HCEC 1CT (cell line): ENCODE measurements at regions not wholly inside any gene's neighbourhood (a gene's known extent, or its start where the extent isn't known, plus 50 kb on each side); places are given as distances from the start of the nearest gene placed in this dataset.
A peak's percentile ranks its signal among the peaks of the same experiment; 100 is the strongest.
"Not testable (repeated sequence)": the region's sequence is repeated elsewhere in the genome, so short reads cannot be mapped to it uniquely, and the experiment has no call there.

Experiments
- DNase-seq: peaks from one replicate; pipeline ENCODE4 v3.0.0-alpha.2; 2017

DNA sequence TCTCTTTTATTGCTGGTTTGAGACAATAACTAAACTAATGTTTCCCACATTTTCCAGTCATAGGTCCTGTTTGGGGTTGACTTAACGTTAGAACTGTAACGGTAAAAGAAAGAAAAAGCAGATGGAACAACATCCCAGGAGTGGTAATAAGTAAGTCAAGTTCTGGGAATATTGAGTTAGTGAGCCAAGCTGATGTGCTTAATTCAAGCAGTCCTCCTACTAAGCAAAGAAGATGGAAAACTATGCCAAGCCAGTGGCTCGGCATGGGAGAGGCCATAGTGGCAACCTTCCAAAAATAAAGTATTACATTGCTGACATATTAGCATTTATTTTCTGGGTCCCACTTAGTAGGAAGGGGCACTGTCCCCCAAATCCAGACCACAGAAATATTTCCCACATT lies 161.7 kb upstream of the CDH5 start:
- DNase-seq = no peak

DNA sequence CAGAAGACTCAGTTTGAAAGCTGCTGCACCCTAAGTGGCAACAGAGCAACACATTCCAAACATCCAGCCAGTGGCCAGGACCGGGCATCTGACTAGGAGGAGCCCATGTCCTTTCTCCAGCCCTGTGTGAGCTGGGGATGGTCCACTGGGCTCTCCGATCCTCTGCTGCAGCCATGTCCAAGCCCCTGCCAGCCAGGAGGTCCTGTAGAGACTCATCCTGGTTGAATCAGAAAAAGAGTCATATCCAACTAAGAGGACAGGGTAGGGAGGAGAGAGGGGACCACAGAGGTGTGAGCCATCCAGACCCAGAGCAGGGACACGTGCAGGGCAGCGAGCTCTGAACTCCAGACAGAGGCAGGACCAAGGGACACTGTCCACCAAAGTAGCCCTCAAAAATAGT lies 163.0 kb upstream of the CDH5 start:
- DNase-seq = no peak

DNA sequence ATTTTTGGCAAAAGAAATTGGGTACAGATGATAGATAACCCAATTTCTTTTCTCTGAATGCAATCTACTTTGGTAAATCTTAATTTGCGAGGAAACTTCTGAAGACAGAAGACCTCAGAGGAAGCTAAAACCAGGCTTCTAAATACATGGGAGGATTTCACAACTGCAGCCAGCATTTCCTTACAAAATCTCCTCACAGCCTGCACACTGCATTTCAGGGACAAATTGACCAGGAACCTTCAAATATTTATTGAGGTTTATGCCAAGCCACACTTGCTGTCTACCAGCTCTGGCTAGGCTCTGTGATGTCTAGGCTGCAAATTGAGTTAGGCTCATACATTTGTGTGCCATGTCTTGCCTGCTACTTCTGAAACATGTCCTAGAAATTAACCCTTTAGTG lies 167.3 kb upstream of the CDH5 start:
- DNase-seq = no peak

DNA sequence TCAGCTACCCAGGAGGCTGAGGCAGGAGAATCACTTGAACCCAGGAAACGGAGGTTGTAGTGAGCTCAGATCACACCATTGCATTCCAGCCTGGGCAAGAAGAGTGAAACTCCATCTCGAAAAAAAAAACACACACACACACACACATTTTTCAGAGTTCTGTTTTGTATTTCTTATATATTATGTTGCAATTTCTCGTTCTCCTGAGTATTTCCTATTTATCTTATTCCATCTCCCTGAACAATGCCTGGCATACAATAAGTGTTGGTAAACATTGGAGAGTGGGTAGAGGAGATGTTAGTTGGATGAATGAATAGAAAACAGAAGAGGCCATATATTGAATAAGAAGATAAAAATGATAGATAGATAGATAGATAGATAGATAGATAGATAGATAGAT lies 167.8 kb upstream of the CDH5 start:
- no peak for DNase-seq

DNA sequence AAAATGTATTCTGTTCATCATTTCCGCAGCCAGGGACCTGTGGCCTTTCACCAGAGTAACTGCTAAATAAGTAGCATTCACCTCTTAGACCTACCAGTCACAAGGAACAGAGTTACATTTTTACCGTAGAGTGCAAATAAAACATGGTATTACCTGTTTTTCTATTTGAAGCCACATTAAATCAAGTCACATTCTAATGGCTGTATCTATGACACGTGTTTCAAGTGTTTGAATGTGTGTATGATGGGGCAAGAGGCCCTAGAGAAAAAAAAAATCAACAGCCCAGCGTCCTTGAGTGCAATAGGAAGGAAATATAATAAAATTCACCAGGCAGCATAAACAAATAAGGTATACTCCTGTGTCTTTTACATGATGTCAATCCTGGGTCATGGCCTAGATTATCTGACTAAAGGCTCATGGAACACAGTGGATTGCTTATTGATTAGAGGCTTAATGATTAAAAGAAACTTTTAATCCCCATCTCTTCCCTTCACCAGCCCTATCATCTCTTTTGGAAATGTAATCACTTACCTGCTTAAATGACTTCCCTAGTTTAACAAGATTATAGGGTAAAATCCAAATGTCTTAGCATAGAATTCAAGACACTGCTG lies 168.7 kb upstream of the CDH5 start:
- no peak for DNase-seq

DNA sequence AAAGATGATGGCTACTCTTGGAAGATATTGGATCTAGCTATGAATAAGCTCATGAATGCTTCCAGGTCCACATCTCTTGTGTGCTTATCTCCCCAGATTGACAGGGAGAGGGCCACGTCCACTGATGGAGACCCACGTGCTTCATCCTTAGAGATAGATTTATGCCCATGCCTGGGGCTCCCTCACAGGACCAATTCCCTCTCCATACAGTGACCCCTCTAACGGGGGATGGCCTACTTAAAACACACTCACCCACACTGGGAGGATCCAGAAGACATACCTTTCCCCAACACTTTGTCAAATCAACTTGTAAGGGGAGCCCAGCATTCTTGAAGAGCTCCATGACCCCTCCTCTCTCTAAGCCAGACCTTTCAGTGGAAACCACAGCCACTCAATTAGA lies 169.7 kb upstream of the CDH5 start:
- no peak for DNase-seq

DNA sequence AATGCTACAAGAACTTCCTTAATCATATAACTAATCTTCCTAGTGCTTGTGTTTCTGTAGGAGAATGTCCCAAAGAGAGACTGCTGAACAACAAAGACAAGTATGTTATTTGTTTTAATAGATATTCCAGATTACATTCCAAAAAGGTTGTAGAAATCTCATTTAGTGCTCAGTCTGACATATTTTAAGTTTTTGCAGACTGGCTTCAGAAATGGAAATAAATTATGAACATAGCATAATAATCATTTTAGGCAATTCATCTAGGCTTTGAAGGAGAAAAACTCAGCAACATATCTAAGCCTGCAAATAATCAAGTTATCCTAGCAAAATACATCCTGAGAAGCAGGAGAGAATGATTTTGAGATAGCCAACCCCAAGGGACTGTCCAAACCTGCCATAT lies 171.6 kb upstream of the CDH5 start:
- DNase-seq = no peak

DNA sequence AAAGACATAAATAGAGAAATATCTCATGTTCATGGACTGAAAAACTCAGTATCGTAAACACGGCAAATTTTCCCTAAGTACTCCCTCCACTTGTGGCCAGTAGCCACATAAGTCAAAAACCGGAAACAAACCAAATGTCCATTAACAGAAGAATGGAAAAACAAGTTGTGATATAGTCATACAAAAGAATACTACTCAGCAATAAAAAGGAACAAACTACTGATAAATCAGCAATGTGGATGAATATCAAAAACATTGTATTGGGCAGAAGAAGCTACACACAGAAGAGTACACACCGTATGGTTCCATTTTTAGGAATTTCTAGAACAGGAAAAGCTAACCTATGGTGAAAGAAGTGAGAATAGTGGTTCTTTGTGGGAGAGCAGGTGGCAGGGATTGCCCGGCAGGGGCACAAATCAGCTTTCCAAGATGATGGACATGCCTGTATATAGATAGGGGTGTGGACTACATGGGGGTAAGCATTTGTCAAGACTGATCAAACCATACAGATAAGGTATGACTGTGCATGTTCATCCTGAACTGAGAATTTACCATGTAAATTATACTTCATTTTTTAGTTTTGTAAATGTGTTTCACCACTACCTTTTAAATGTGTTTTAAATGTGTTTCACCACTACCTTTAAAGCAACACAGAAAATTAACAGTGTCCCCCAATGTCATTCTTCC lies 172.8 kb upstream of the CDH5 start:
- no peak for DNase-seq

DNA sequence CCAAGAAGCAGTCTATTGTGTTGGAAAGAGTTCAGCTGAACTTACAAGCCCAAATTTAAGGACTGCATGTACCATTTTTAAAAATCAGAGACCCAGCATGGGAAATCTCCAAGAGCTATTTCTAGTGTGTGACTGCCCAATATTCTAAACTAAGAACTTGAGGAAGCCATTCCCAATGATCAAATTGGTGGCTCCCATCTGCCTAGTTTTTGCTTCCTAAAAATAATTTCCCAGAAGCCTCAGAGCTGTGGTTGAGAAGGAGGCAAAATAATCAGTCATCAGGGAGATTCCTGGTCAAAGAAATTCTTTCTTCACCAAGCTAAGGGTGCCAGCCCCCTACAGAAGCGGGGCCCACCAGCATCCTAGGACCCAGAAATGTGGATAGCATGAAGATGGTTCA lies 176.1 kb upstream of the CDH5 start:
- no peak for DNase-seq

DNA sequence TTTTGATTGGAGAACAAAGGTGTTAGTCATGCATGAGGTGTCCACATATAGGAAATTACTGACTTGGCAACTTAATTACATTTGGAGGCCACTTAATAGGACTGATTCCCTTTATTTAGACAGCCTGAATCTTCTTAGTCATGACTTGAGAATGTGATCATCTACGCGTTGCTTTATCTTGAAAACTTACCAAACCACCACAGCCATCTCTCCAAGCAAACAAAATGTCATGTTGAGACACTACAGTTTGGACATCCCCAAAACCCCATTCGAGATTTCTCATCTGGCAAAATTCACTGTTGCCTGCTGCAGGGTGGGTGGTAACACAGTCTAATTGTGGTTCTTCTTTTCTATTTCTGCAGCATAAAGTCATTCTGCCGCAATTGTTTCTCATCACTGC lies 176.5 kb upstream of the CDH5 start:
- peak; percentile 79 for DNase-seq

DNA sequence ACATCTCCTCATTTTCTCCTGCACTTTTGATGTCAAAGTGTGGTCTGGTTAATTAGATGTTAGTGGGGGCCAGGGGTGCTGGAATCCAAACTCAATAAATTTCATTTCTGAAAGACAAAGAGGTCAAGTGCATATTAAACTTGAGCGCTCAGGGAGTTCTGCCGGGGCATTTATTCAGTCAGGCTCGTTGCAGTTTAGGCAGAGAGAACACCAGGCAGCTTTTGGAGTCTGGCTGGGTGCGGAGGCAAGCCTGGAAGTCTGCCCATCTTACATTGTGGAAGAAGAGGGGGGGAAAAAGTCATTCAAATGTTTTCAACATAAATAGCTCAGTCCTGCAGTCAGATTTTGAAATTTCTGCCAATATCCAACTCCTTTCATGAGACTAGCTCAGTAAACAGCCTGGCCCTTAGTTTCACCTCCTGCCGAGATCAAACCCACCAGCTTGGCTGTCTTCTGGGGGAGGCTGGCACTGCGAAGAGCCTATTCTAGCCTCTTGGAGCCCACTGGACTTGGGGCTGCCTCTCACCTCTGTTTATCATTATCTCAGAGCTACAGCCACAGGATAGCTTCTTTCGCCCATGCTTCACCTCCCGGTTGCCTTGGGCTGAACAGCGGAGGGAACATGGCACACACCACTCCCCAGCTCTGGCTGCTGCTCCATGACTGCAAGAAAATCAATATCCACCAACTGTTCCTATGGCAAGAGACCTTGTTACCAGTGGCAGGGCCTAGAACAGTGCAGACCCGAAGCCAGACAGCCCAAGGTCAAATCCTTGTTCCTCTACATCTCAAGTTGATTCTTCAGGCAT lies 177.4 kb upstream of the CDH5 start:
- peak; percentile 20 for DNase-seq

DNA sequence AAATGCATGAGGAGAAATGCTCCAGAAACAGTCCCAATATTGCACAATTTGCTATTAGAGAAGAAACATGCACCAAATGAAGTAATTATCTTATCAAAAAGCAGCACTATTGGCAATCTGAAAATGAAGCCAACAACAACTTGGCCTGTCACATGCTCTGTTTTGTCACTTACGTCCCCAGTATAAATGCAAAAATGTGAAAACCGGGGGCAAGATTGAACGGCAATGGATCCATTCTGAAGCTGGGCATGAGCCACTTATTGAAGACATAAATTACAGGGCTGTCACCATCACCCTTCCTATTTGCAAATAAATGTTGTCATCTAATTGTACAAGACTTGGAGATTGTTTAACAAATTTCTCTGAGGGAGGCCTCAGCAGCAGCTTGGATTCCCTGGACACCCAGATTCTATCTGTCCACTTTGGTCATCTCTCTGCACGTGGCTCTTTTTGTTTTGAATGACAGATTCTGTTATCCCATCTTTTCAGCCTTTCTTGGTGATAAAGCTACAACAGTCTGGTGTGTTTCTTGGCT lies 180.2 kb upstream of the CDH5 start:
- DNase-seq = no peak

DNA sequence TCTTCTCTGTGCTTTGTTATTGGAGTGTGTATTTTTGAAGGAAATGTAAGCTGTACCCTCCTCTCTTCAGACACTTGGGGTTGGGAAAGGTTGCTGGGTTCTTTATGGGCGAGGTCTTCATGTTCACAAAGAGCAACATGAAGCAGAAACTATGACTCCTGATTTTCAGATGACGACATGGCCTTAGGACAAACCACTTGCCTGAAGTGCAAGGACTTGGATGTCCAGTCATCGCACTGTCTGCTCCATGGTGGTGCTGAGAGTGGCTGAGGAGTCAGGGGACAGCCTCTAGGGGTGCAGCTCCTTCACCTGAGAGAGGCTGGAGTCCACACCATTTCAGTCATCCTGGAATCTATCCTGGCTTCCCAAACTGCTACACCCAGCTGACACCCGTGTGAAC lies 183.9 kb upstream of the CDH5 start:
- no peak for DNase-seq

DNA sequence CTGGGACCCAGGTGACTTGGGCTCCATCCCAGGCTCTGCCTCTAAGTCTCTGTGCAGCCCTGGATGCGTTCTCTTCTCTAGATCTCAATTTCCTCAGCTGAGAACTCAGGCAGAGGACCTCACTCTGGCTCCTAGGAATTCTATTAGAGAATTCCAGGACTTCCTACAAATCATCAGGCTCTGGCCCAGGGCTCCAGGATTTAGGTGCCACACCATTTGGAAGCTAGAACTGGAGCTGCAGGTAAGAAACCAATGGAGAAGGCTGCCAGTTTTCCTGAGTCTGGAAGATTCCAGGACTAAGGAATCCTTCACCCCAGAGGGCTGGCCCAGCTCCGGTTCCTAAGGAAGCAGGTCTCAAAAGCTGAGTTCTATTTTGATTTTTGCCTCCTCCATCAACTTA lies 189.8 kb upstream of the CDH5 start:
- DNase-seq = no peak

DNA sequence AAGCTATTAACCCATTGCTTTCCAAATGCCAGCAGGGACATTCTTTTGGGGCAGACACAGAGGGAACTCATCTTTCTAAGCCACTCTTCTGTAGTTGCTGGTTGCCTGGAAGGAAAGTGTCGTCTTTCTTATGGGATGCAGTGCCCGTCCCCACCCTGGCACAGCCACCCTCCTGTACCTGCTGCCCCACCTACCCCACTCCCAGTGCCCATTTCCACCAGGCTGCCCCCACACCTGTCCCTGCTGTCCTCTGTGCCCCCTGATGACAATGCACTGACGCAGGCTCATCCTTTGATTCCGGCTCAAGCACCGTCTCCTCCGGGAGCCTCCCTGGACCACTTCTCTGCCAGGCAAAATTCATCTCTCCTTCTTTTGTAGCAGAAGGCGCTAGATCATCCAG lies 190.4 kb upstream of the CDH5 start:
- DNase-seq = no peak

DNA sequence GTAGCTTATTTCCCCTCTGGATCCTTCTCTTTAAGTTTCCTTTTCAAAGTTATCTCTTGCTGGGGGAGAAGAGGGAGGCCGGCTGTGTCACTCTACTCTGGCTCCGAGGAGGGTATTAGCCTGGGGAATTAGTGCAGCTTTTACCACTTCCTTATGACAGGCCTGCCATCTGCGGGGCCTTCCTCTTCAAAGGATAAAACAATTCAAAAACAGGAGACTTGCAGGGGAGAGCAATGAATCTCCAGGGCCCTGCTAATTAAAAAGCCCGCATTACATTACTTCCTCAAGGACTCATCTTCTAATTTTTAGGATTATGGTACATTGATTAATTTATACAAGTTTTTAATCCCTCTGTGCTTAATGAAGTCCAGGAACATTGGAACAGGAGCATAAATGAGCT lies 190.9 kb upstream of the CDH5 start:
- DNase-seq = no peak

DNA sequence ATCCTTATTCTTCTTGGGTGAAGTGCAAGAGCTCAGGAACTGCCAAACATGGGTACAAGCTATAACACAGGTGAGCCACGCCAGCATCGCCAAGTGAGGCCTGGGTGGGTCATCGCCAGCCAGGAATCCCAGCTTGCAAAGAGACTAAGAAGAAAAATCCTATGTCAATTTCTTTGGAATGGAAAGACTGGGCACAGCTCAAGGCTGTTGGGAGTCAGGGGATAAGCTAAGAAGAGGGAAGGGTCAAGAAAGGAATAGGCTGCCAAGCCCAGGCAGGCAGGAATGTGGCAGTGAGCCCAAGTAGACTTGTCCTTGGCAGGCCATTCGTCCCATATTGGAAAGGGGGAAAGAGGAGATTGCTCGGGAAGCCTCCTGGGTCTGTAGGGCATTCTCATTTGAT lies 191.4 kb upstream of the CDH5 start:
- DNase-seq = no peak

DNA sequence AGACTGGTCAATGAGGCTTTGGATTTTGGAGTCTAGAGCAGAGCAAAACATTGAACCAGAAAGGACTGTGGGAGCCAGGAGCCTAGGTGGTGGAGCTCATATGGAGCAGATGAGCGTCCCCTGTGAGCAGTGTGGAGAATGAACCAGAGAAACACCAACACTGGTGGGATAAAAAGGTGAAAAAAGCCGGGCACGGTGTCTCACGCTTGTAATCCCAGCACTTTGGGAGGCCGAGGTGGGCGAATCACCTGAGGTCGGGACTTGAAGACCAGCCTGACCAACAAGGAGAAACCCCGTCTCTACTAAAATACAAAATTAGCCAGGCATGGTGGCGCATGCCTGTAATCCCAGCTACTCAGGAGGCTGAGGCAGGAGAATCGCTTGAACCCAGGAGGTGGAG lies 192.7 kb upstream of the CDH5 start:
- not testable (repeated sequence) for DNase-seq

DNA sequence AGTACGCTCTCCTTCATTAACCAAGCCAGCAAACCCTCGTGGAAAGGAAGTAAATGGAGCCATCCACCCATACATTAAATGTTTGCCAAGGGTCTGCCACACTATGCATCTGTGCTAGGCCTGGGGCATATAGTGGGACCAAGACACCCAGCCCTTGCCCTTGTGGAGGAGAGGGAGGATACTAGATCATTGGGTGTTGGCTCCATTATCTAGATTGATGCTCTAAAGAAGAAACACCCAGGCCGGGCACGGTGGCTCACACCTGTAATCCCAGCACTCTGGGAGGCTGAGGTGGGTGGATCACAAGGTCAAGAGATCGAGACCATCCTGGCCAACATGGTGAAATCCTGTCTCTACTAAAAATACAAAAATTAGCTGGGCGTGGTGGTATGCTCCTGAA lies 193.3 kb upstream of the CDH5 start:
- DNase-seq = not testable (repeated sequence)

DNA sequence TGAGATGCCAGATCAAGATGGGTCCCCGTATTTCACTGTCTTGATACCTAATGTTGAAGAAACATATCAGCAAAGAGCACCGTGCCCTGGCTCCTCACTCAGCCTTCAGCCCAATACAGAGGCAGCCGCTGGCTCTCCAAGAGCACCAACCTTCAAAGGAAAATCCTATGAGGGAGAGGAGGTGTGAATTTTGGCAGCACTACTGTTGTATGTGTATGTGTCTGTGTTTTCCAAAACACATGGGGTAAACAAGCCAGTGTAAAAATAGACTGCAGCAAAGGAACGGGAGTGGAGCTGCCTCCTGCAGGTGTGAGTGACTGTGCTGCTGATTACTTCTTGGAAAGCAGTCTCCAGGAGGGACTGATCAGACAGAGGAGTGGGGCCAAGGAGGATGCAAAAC lies 194.0 kb upstream of the CDH5 start:
- no peak for DNase-seq

DNA sequence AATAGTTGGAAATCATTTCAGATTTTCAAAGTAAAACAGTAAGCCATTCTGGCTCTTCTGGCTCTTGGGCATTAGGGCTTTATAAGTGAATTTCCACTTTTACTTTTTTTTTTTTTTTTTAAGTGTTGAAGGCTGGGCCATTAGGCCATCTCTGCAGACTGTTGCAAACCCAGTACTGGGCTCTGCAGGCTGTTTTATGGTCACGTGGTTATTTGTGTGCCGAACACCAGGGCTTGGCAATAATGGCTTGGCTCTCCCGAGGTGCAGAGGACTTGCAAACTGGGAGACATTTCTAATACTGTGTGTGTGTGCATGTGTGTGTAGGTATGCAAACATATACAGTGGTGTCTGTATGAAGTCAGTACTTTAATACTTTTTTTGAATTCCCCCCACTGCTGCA lies 194.9 kb upstream of the CDH5 start:
- no peak for DNase-seq

DNA sequence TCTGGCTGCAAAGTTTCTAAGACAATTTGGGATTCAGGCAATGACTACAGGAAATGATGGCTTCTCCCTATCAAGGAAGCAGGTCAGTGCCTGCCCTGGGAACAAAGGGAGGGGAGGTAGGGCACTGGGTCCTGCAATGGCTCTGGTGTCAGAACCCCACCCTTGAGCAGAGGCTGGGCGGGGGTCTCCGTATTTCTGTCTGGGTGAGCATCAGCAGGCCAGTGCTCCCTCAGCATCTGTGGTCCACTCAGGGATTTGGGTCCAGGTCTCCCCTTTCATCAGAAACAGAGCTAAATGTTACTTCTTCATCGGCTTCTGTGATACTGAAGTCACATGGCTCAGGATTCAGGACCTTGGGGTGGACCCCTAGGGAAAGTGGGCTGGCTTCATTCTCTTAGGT lies 195.5 kb upstream of the CDH5 start:
- DNase-seq = no peak

DNA sequence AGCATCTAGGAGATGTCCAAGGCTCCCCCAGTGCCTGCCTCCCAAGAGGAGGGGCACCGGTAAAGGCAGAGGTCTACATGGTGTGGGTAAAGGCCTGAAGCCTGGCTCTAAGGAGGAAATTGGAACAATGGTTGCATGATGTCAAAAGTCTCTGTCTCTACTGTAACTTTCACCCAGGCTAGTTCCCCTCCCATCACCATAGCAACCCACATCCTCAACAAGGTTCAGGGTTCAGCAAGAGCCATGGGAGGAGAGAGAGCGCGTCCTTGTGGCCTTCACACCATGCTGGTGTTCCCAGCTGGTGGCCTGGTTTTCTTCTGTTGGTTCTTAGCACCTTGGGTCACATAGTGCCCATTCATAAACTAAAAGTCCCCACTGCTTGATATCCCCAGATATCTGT lies 196.7 kb upstream of the CDH5 start:
- no peak for DNase-seq

DNA sequence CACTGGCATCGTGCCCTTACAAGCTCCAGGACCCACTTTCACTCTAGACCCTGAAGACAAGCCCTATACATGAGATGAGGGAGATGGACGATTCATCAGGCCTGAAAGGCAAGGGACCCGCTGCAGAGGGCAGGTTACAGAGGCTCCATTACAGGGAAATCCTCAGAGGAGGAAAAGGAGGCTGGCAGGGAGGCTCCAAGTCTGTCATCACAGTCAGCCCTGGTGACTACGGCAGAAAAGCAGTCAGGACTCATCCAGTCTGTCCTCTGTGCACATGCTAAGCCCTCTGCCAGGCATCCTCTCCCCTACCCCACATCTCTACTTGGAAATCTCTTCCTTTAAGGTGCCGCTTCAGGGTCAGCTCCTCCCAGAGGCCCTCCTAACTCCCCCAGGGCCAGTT lies 197.7 kb upstream of the CDH5 start:
- DNase-seq = no peak
